H9 (cell line): ENCODE measurements at regions not wholly inside any gene's neighbourhood (a gene's known extent, or its start where the extent isn't known, plus 50 kb on each side); places are given as distances from the start of the nearest gene placed in this dataset.

Experiments used
- DNase-seq: peaks from one replicate; pipeline ENCODE4 v3.0.0-alpha.2; 2017
- H2AFZ ChIP-seq: one replicate; pipeline ENCODE4 v1.6.1; 2013; ENCODE audit warnings: mild to moderate bottlenecking, low read length, control low read depth, moderate library complexity
- H2AK5ac ChIP-seq: 2 replicates; pipeline ENCODE4 v1.6.1; 2013; ENCODE audit warnings: low read length, control low read depth, mixed read lengths; ENCODE audit not compliant: insufficient read length
- H2BK120ac ChIP-seq: one replicate; pipeline ENCODE4 v1.6.1; 2013; ENCODE audit warnings: low read depth, mild to moderate bottlenecking, low read length, control low read depth, inconsistent platforms; ENCODE audit not compliant: poor library complexity, severe bottlenecking
- H2BK12ac ChIP-seq: 2 replicates; pipeline ENCODE4 v1.6.1; 2013; ENCODE audit warnings: low read length, control low read depth, mixed read lengths, low read depth; ENCODE audit not compliant: insufficient read length
- H2BK15ac ChIP-seq: 2 replicates; pipeline ENCODE4 v1.6.1; 2013; ENCODE audit warnings: low read depth, low read length, control low read depth
- H2BK20ac ChIP-seq: one replicate; pipeline ENCODE4 v1.6.1; 2013; ENCODE audit warnings: low read depth, mild to moderate bottlenecking, low read length, control low read depth, inconsistent platforms; ENCODE audit not compliant: poor library complexity, severe bottlenecking
- H2BK5ac ChIP-seq: 2 replicates; pipeline ENCODE4 v1.6.1; 2013; ENCODE audit warnings: low read length, control low read depth, mixed read lengths; ENCODE audit not compliant: insufficient read length
- H3K14ac ChIP-seq: 2 replicates; pipeline ENCODE4 v1.6.1; 2013; ENCODE audit warnings: low read length, control low read depth; ENCODE audit not compliant: insufficient read depth
- H3K18ac ChIP-seq: 2 replicates; pipeline ENCODE4 v1.6.1; 2013; ENCODE audit warnings: low read depth, mild to moderate bottlenecking, mixed read lengths, low read length, control low read depth; ENCODE audit not compliant: insufficient read length
- H3K23ac ChIP-seq: 2 replicates; pipeline ENCODE4 v1.6.1; 2013; ENCODE audit warnings: low read length, control low read depth, mixed read lengths, low read depth; ENCODE audit not compliant: insufficient read length
- H3K23me2 ChIP-seq: 2 replicates; pipeline ENCODE4 v1.6.1; 2013; ENCODE audit warnings: low read depth, mild to moderate bottlenecking, mixed read lengths, low read length, control low read depth; ENCODE audit not compliant: insufficient read length, poor library complexity, severe bottlenecking
- H3K27ac ChIP-seq: 2 replicates; pipeline ENCODE4 v1.5.1; 2013; ENCODE audit warnings: low read length, control low read depth, mixed read lengths, low read depth; ENCODE audit not compliant: insufficient read length
- H3K27me3 ChIP-seq: 2 replicates; pipeline ENCODE4 v1.6.1; 2013; ENCODE audit warnings: low read length, control low read depth, inconsistent platforms; ENCODE audit not compliant: insufficient read depth
- H3K4ac ChIP-seq: 2 replicates; pipeline ENCODE4 v1.6.1; 2013; ENCODE audit warnings: low read depth, mild to moderate bottlenecking, control low read depth, inconsistent platforms, low read length, moderate library complexity
- H3K4me1 ChIP-seq: 2 replicates; pipeline ENCODE4 v1.6.1; 2013; ENCODE audit warnings: low read length, control low read depth, inconsistent platforms; ENCODE audit not compliant: insufficient read depth
- H3K4me2 ChIP-seq: 2 replicates; pipeline ENCODE4 v1.6.1; 2013; ENCODE audit warnings: low read length, control low read depth, mixed read lengths; ENCODE audit not compliant: insufficient read length, insufficient read depth
- H3K56ac ChIP-seq: 2 replicates; pipeline ENCODE4 v1.6.1; 2013; ENCODE audit warnings: low read depth, mild to moderate bottlenecking, mixed read lengths, low read length, control low read depth; ENCODE audit not compliant: insufficient read length
- H3K79me1 ChIP-seq: 2 replicates; pipeline ENCODE4 v1.6.1; 2013; ENCODE audit warnings: low read depth, mild to moderate bottlenecking, moderate library complexity, low read length, control low read depth, inconsistent platforms; ENCODE audit not compliant: insufficient read depth, poor library complexity, severe bottlenecking
- H3K79me2 ChIP-seq: 2 replicates; pipeline ENCODE4 v1.6.1; 2013; ENCODE audit warnings: low read length, control low read depth, inconsistent platforms; ENCODE audit not compliant: insufficient read depth
- H3K9ac ChIP-seq: 2 replicates; pipeline ENCODE4 v1.6.1; 2013; ENCODE audit warnings: low read length, control low read depth, mixed read lengths; ENCODE audit not compliant: insufficient read length; ENCODE audit errors: extremely low read depth
- H3K9me3 ChIP-seq: one replicate; pipeline ENCODE4 v1.6.1; 2013; ENCODE audit warnings: low read depth, low read length, inconsistent platforms; ENCODE audit not compliant: control insufficient read depth
- H3T11ph ChIP-seq: one replicate; pipeline ENCODE4 v1.6.1; 2013; ENCODE audit warnings: mild to moderate bottlenecking, low read length, control low read depth, inconsistent platforms
- H4K20me1 ChIP-seq: one replicate; pipeline ENCODE4 v1.6.1; 2013; ENCODE audit not compliant: control insufficient read depth, insufficient read length, insufficient read depth
- H4K5ac ChIP-seq: 2 replicates; pipeline ENCODE4 v1.6.1; 2013; ENCODE audit warnings: low read depth, mild to moderate bottlenecking, mixed read lengths, low read length, control low read depth; ENCODE audit not compliant: insufficient read length
- H4K8ac ChIP-seq: replicated peaks from 2 replicates; pipeline ENCODE4 v1.6.1; 2013; ENCODE audit warnings: low read length, control low read depth, mixed read lengths, low read depth; ENCODE audit not compliant: insufficient read length
- H4K91ac ChIP-seq: 2 replicates; pipeline ENCODE4 v1.6.1; 2013; ENCODE audit warnings: low read depth, mild to moderate bottlenecking, moderate library complexity, mixed read lengths, low read length, control low read depth; ENCODE audit not compliant: insufficient read length
- H3K27ac Mint-ChIP-seq, 3 experiments: 2 replicates in 2 of 3; 3 replicates in 1 of 3; pipeline ENCODE4 v1.8.0; 2020 to 2021; ENCODE audit warnings: mixed read lengths in 3 of 3, mild to moderate bottlenecking in 1 of 3, moderate library complexity in 1 of 3
- H3K27me3 Mint-ChIP-seq: 2 replicates; pipeline ENCODE4 v1.8.0; 2021; ENCODE audit warnings: low read depth, mild to moderate bottlenecking, moderate library complexity, mixed read lengths
- H3K36me3 Mint-ChIP-seq, 3 experiments: 2 replicates in 2 of 3; 3 replicates in 1 of 3; pipeline ENCODE4 v1.8.0; 2020 to 2021; ENCODE audit warnings: low read depth in 3 of 3, mixed read lengths in 3 of 3; ENCODE audit not compliant: insufficient read depth in 1 of 3
- H3K4me1 Mint-ChIP-seq, 2 experiments: 2 replicates each; pipeline ENCODE4 v1.8.0; 2020; ENCODE audit warnings: mixed read lengths in 2 of 2
- H3K4me3 Mint-ChIP-seq, 2 experiments: 2 replicates in 1 of 2; 3 replicates in 1 of 2; pipeline ENCODE4 v1.8.0; 2020 to 2021; ENCODE audit warnings: mild to moderate bottlenecking in 2 of 2, mixed read lengths in 2 of 2, moderate library complexity in 1 of 2
- H3K9me3 Mint-ChIP-seq, 2 experiments: 2 replicates in 1 of 2; 3 replicates in 1 of 2; pipeline ENCODE4 v1.8.0; 2020; ENCODE audit warnings: mild to moderate bottlenecking in 2 of 2, mixed read lengths in 2 of 2, moderate library complexity in 1 of 2
- CTCF ChIP-seq: fragments of 200-600 bp; sonication (generic); conservative IDR thresholded peaks from 3 replicates; pipeline ENCODE4 v1.8.0; 2021; ENCODE audit warnings: antibody characterized with exemption, mild to moderate bottlenecking
- WGBS: extraction: QIAGEN DNeasy Blood & Tissue Kit; methylation state at CpG from one replicate; pipeline ENCODE4 v1.1.7; 2013; ENCODE audit warnings: missing lambda C conversion rate, low lambda C conversion rate, mixed read lengths; ENCODE audit not compliant: insufficient read length; ENCODE audit errors: extremely low coverage; 5-methylcytosine and 5-hydroxymethylcytosine counted together

GRCh38 chr3:75938921-75939320, 153.6 kb upstream of the ZNF717 start:
- no peaks in the 10 kb centered on the region for H3K36me3 Mint-ChIP-seq
- Histone ChIP-seq H3K4ac (no peak overlapping the region), H3K27me3 (no peaks in the 10 kb centered on the region), H4K8ac (no peak overlapping the region), H3K56ac (no peak overlapping the region), H2BK20ac (no peak overlapping the region), H3K18ac (no peak overlapping the region), H2AFZ (no peak overlapping the region), H2BK15ac (no peak overlapping the region), H2BK12ac (no peak overlapping the region), H3K23ac (no peak overlapping the region), H3K27ac (no peak overlapping the region), H2AK5ac (no peak overlapping the region), H3K4me2 (no peak overlapping the region), H3K9ac (no peak overlapping the region), H2BK5ac (no peak overlapping the region), H3K4me1 (no peaks in the 10 kb centered on the region), H4K91ac (no peak overlapping the region), H3K79me2 (no peaks in the 10 kb centered on the region), H3K79me1 (no peaks in the 10 kb centered on the region), H2BK120ac (no peak overlapping the region), H3K9me3 (no peaks in the 10 kb centered on the region), H4K20me1 (no peaks in the 10 kb centered on the region), H3K14ac (no peak overlapping the region), H3T11ph (no peak overlapping the region), H3K23me2 (no peaks in the 10 kb centered on the region), H4K5ac (no peak overlapping the region)
- H3K27ac Mint-ChIP-seq, result no peak overlapping the region
- H3K9me3 Mint-ChIP-seq, result no peaks in the 10 kb centered on the region
- peaks cover 3 to 5% of the 10 kb centered on the region in 2 experiments; a peak in 1 of 4 replicates for H3K4me1 Mint-ChIP-seq
- no CpG with 5 or more reads among the region's 4 CpGs for WGBS
- TF ChIP-seq CTCF, result no peak
- H3K4me3 Mint-ChIP-seq, result no peak overlapping the region
- no peak for DNase-seq
- no peaks in the 10 kb centered on the region for H3K27me3 Mint-ChIP-seq
